H9 (cell line): ENCODE measurements at regions not wholly inside any gene's neighbourhood (a gene's known extent, or its start where the extent isn't known, plus 50 kb on each side); places are given as distances from the start of the nearest gene placed in this dataset.

Experiments
- DNase-seq: peaks from one replicate; pipeline ENCODE4 v3.0.0-alpha.2; 2017
- H2AFZ ChIP-seq: one replicate; pipeline ENCODE4 v1.6.1; 2013; ENCODE audit warnings: mild to moderate bottlenecking, low read length, control low read depth, moderate library complexity
- H2AK5ac ChIP-seq: 2 replicates; pipeline ENCODE4 v1.6.1; 2013; ENCODE audit warnings: low read length, control low read depth, mixed read lengths; ENCODE audit not compliant: insufficient read length
- H2BK120ac ChIP-seq: one replicate; pipeline ENCODE4 v1.6.1; 2013; ENCODE audit warnings: low read depth, mild to moderate bottlenecking, low read length, control low read depth, inconsistent platforms; ENCODE audit not compliant: poor library complexity, severe bottlenecking
- H2BK12ac ChIP-seq: 2 replicates; pipeline ENCODE4 v1.6.1; 2013; ENCODE audit warnings: low read length, control low read depth, mixed read lengths, low read depth; ENCODE audit not compliant: insufficient read length
- H2BK15ac ChIP-seq: 2 replicates; pipeline ENCODE4 v1.6.1; 2013; ENCODE audit warnings: low read depth, low read length, control low read depth
- H2BK20ac ChIP-seq: one replicate; pipeline ENCODE4 v1.6.1; 2013; ENCODE audit warnings: low read depth, mild to moderate bottlenecking, low read length, control low read depth, inconsistent platforms; ENCODE audit not compliant: poor library complexity, severe bottlenecking
- H2BK5ac ChIP-seq: 2 replicates; pipeline ENCODE4 v1.6.1; 2013; ENCODE audit warnings: low read length, control low read depth, mixed read lengths; ENCODE audit not compliant: insufficient read length
- H3K14ac ChIP-seq: 2 replicates; pipeline ENCODE4 v1.6.1; 2013; ENCODE audit warnings: low read length, control low read depth; ENCODE audit not compliant: insufficient read depth
- H3K18ac ChIP-seq: 2 replicates; pipeline ENCODE4 v1.6.1; 2013; ENCODE audit warnings: low read depth, mild to moderate bottlenecking, mixed read lengths, low read length, control low read depth; ENCODE audit not compliant: insufficient read length
- H3K23ac ChIP-seq: 2 replicates; pipeline ENCODE4 v1.6.1; 2013; ENCODE audit warnings: low read length, control low read depth, mixed read lengths, low read depth; ENCODE audit not compliant: insufficient read length
- H3K23me2 ChIP-seq: 2 replicates; pipeline ENCODE4 v1.6.1; 2013; ENCODE audit warnings: low read depth, mild to moderate bottlenecking, mixed read lengths, low read length, control low read depth; ENCODE audit not compliant: insufficient read length, poor library complexity, severe bottlenecking
- H3K27ac ChIP-seq: 2 replicates; pipeline ENCODE4 v1.5.1; 2013; ENCODE audit warnings: low read length, control low read depth, mixed read lengths, low read depth; ENCODE audit not compliant: insufficient read length
- H3K27me3 ChIP-seq: 2 replicates; pipeline ENCODE4 v1.6.1; 2013; ENCODE audit warnings: low read length, control low read depth, inconsistent platforms; ENCODE audit not compliant: insufficient read depth
- H3K4ac ChIP-seq: 2 replicates; pipeline ENCODE4 v1.6.1; 2013; ENCODE audit warnings: low read depth, mild to moderate bottlenecking, control low read depth, inconsistent platforms, low read length, moderate library complexity
- H3K4me1 ChIP-seq: 2 replicates; pipeline ENCODE4 v1.6.1; 2013; ENCODE audit warnings: low read length, control low read depth, inconsistent platforms; ENCODE audit not compliant: insufficient read depth
- H3K4me2 ChIP-seq: 2 replicates; pipeline ENCODE4 v1.6.1; 2013; ENCODE audit warnings: low read length, control low read depth, mixed read lengths; ENCODE audit not compliant: insufficient read length, insufficient read depth
- H3K56ac ChIP-seq: 2 replicates; pipeline ENCODE4 v1.6.1; 2013; ENCODE audit warnings: low read depth, mild to moderate bottlenecking, mixed read lengths, low read length, control low read depth; ENCODE audit not compliant: insufficient read length
- H3K79me1 ChIP-seq: 2 replicates; pipeline ENCODE4 v1.6.1; 2013; ENCODE audit warnings: low read depth, mild to moderate bottlenecking, moderate library complexity, low read length, control low read depth, inconsistent platforms; ENCODE audit not compliant: insufficient read depth, poor library complexity, severe bottlenecking
- H3K79me2 ChIP-seq: 2 replicates; pipeline ENCODE4 v1.6.1; 2013; ENCODE audit warnings: low read length, control low read depth, inconsistent platforms; ENCODE audit not compliant: insufficient read depth
- H3K9ac ChIP-seq: 2 replicates; pipeline ENCODE4 v1.6.1; 2013; ENCODE audit warnings: low read length, control low read depth, mixed read lengths; ENCODE audit not compliant: insufficient read length; ENCODE audit errors: extremely low read depth
- H3K9me3 ChIP-seq: one replicate; pipeline ENCODE4 v1.6.1; 2013; ENCODE audit warnings: low read depth, low read length, inconsistent platforms; ENCODE audit not compliant: control insufficient read depth
- H3T11ph ChIP-seq: one replicate; pipeline ENCODE4 v1.6.1; 2013; ENCODE audit warnings: mild to moderate bottlenecking, low read length, control low read depth, inconsistent platforms
- H4K20me1 ChIP-seq: one replicate; pipeline ENCODE4 v1.6.1; 2013; ENCODE audit not compliant: control insufficient read depth, insufficient read length, insufficient read depth
- H4K5ac ChIP-seq: 2 replicates; pipeline ENCODE4 v1.6.1; 2013; ENCODE audit warnings: low read depth, mild to moderate bottlenecking, mixed read lengths, low read length, control low read depth; ENCODE audit not compliant: insufficient read length
- H4K8ac ChIP-seq: replicated peaks from 2 replicates; pipeline ENCODE4 v1.6.1; 2013; ENCODE audit warnings: low read length, control low read depth, mixed read lengths, low read depth; ENCODE audit not compliant: insufficient read length
- H4K91ac ChIP-seq: 2 replicates; pipeline ENCODE4 v1.6.1; 2013; ENCODE audit warnings: low read depth, mild to moderate bottlenecking, moderate library complexity, mixed read lengths, low read length, control low read depth; ENCODE audit not compliant: insufficient read length
- H3K27ac Mint-ChIP-seq, 3 experiments: 2 replicates in 2 of 3; 3 replicates in 1 of 3; pipeline ENCODE4 v1.8.0; 2020 to 2021; ENCODE audit warnings: mixed read lengths in 3 of 3, mild to moderate bottlenecking in 1 of 3, moderate library complexity in 1 of 3
- H3K27me3 Mint-ChIP-seq: 2 replicates; pipeline ENCODE4 v1.8.0; 2021; ENCODE audit warnings: low read depth, mild to moderate bottlenecking, moderate library complexity, mixed read lengths
- H3K36me3 Mint-ChIP-seq, 3 experiments: 2 replicates in 2 of 3; 3 replicates in 1 of 3; pipeline ENCODE4 v1.8.0; 2020 to 2021; ENCODE audit warnings: low read depth in 3 of 3, mixed read lengths in 3 of 3; ENCODE audit not compliant: insufficient read depth in 1 of 3
- H3K4me1 Mint-ChIP-seq, 2 experiments: 2 replicates each; pipeline ENCODE4 v1.8.0; 2020; ENCODE audit warnings: mixed read lengths in 2 of 2
- H3K4me3 Mint-ChIP-seq, 2 experiments: 2 replicates in 1 of 2; 3 replicates in 1 of 2; pipeline ENCODE4 v1.8.0; 2020 to 2021; ENCODE audit warnings: mild to moderate bottlenecking in 2 of 2, mixed read lengths in 2 of 2, moderate library complexity in 1 of 2
- H3K9me3 Mint-ChIP-seq, 2 experiments: 2 replicates in 1 of 2; 3 replicates in 1 of 2; pipeline ENCODE4 v1.8.0; 2020; ENCODE audit warnings: mild to moderate bottlenecking in 2 of 2, mixed read lengths in 2 of 2, moderate library complexity in 1 of 2
- CTCF ChIP-seq: fragments of 200-600 bp; sonication (generic); conservative IDR thresholded peaks from 3 replicates; pipeline ENCODE4 v1.8.0; 2021; ENCODE audit warnings: antibody characterized with exemption, mild to moderate bottlenecking
- WGBS: extraction: QIAGEN DNeasy Blood & Tissue Kit; methylation state at CpG from one replicate; pipeline ENCODE4 v1.1.7; 2013; ENCODE audit warnings: missing lambda C conversion rate, low lambda C conversion rate, mixed read lengths; ENCODE audit not compliant: insufficient read length; ENCODE audit errors: extremely low coverage; 5-methylcytosine and 5-hydroxymethylcytosine counted together

- no peak overlapping the region for H2BK5ac ChIP-seq
- no peaks in the 10 kb centered on the region for H3K9me3 ChIP-seq
- H2BK120ac ChIP-seq, result no peak overlapping the region
- H2AFZ ChIP-seq, result no peak overlapping the region
- H3K79me1 ChIP-seq, result no peaks in the 10 kb centered on the region
- Mint-ChIP-seq H3K27me3 (no peaks in the 10 kb centered on the region), H3K36me3 (no peaks in the 10 kb centered on the region), H3K4me3 (no peak overlapping the region), H3K9me3 (no peaks in the 10 kb centered on the region), H3K4me1 (no peaks in the 10 kb centered on the region), H3K27ac (no peak overlapping the region)
- no peak overlapping the region for H4K91ac ChIP-seq
- H2BK12ac ChIP-seq, result no peak overlapping the region
- H3K23me2 ChIP-seq, result no peaks in the 10 kb centered on the region
- no peak overlapping the region for H3K18ac ChIP-seq
- H3T11ph ChIP-seq, result no peak overlapping the region
- no peak overlapping the region for H3K56ac ChIP-seq
- H4K5ac ChIP-seq, result no peak overlapping the region
- no peak overlapping the region for H3K4me2 ChIP-seq
- no peak overlapping the region for H3K14ac ChIP-seq
- TF ChIP-seq CTCF, result no peak
- H2AK5ac ChIP-seq, result no peak overlapping the region
- H4K8ac ChIP-seq, result no peak overlapping the region
- no CpG with 5 or more reads among the region's 3 CpGs for WGBS
- H3K4ac ChIP-seq, result no peak overlapping the region
- H2BK15ac ChIP-seq, result no peak overlapping the region
- no peak overlapping the region for H3K27ac ChIP-seq
- H2BK20ac ChIP-seq, result no peak overlapping the region
- DNase-seq, result no peak
- H3K23ac ChIP-seq, result no peak overlapping the region
- no peaks in the 10 kb centered on the region for H3K27me3 ChIP-seq
- H3K4me1 ChIP-seq, result no peaks in the 10 kb centered on the region
- H3K9ac ChIP-seq, result no peak overlapping the region
- no peaks in the 10 kb centered on the region for H3K79me2 ChIP-seq
- no peaks in the 10 kb centered on the region for H4K20me1 ChIP-seq
Observed at GRCh38 chr14:86525673-86526072, 995.7 kb downstream of the FLRT2 start.
